ENCODE measurements at regions not wholly inside any gene's neighbourhood (a gene's known extent, or its start where the extent isn't known, plus 50 kb on each side); places are given as distances from the start of the nearest gene placed in this dataset.

DNA sequence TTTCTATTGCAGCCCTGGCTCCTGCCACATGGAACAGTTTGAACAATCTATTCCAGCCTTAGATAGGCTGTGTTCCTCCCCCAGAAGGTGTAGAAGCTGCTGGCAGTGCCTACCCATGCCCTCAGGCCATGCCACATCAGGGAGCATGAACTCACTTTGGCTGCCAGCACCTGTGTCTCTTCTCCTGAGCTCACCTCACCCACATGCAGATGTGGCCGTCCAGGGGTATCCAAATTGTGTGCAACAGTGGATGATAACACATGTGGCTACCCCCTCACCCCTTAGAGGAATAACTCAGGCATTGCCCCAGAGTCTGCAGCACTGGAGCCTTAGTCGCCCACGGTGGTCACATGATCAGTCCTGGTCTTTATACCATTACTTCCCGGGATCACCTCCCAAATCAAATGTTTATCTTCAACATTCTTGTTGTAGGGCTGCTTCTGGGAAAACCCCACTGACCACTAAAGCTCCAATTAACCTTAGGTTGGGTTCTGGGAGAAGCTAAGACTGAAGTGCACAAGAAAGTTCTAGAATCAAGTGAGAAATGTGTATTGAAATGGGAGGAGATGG, 110.4 kb downstream of the BANF2 start:
- Histone ChIP-seq H2AK5ac (ENCODE audit: insufficient read length, low read length) (no peak overlapping the region), H4K20me1 (ENCODE audit: control insufficient read depth, insufficient read depth, insufficient read length) (no peaks in the 10 kb centered on the region), H4K5ac (ENCODE audit: insufficient read length, low read depth, low read length) (no peak overlapping the region), H2BK15ac (ENCODE audit: low read depth, low read length) (no peak overlapping the region), H3K23ac (ENCODE audit: insufficient read length, low read depth, low read length) (no peak overlapping the region), H3K27ac (ENCODE audit: insufficient read length, low read depth, low read length) (no peak overlapping the region), H3K18ac (ENCODE audit: insufficient read length, low read depth, low read length) (no peak overlapping the region), H3K9ac (ENCODE audit: extremely low read depth, insufficient read length, low read length) (no peak overlapping the region), H2BK12ac (ENCODE audit: insufficient read length, low read depth, low read length) (no peak overlapping the region), H3K9me3 (ENCODE audit: control insufficient read depth, low read depth, low read length) (no peaks in the 10 kb centered on the region), H2BK5ac (ENCODE audit: insufficient read length, low read length) (no peak overlapping the region), H2BK120ac (ENCODE audit: low read depth, low read length, poor library complexity, severe bottlenecking) (no peak overlapping the region), H3K4me2 (ENCODE audit: insufficient read depth, insufficient read length, low read length) (no peak overlapping the region), H3K4me1 (ENCODE audit: insufficient read depth, low read length) (no peaks in the 10 kb centered on the region; the same call in 1 of the 2 replicates), H3K23me2 (ENCODE audit: insufficient read length, low read depth, low read length, poor library complexity, severe bottlenecking) (no peaks in the 10 kb centered on the region), H3K27me3 (ENCODE audit: insufficient read depth, low read length) (no peaks in the 10 kb centered on the region), H3K56ac (ENCODE audit: insufficient read length, low read depth, low read length) (no peak overlapping the region), H3T11ph (ENCODE audit: low read length) (no peak overlapping the region), H2BK20ac (ENCODE audit: low read depth, low read length, poor library complexity, severe bottlenecking) (no peak overlapping the region), H4K91ac (ENCODE audit: insufficient read length, low read depth, low read length) (no peak overlapping the region), H3K4ac (ENCODE audit: low read depth, low read length) (no peak overlapping the region), H3K79me1 (ENCODE audit: insufficient read depth, low read depth, low read length, poor library complexity, severe bottlenecking) (no peaks in the 10 kb centered on the region), H3K79me2 (ENCODE audit: insufficient read depth, low read length) (no peaks in the 10 kb centered on the region), H3K14ac (ENCODE audit: insufficient read depth, low read length) (no peak overlapping the region; the same call in 1 of the 2 replicates), H2AFZ (ENCODE audit: low read length) (no peak overlapping the region), H4K8ac (replicated peaks; ENCODE audit: insufficient read length, low read depth, low read length) (no peak overlapping the region)
- H3K36me3 Mint-ChIP-seq (ENCODE audit: insufficient read depth in 1 of 3, low read depth in 3 of 3), result peaks cover 0 to 1% (median 0%) of the 10 kb centered on the region in 3 experiments; a peak in 2 of 7 replicates
- no CpG with 5 or more reads among the region's 4 CpGs for WGBS (ENCODE audit: extremely low coverage, insufficient read length, low lambda C conversion rate)
- peaks cover 7 to 9% of the 10 kb centered on the region in 2 experiments for H3K4me1 Mint-ChIP-seq
- no peaks in the 10 kb centered on the region for H3K27me3 Mint-ChIP-seq (ENCODE audit: low read depth)
- H3K4me3 Mint-ChIP-seq, result no peak overlapping the region
- no peak for DNase-seq
- H3K27ac Mint-ChIP-seq, result peak overlapping the region in 1 of 3 experiments; percentile 38; a peak in 1 of 7 replicates
- TF ChIP-seq, protein P1, sequence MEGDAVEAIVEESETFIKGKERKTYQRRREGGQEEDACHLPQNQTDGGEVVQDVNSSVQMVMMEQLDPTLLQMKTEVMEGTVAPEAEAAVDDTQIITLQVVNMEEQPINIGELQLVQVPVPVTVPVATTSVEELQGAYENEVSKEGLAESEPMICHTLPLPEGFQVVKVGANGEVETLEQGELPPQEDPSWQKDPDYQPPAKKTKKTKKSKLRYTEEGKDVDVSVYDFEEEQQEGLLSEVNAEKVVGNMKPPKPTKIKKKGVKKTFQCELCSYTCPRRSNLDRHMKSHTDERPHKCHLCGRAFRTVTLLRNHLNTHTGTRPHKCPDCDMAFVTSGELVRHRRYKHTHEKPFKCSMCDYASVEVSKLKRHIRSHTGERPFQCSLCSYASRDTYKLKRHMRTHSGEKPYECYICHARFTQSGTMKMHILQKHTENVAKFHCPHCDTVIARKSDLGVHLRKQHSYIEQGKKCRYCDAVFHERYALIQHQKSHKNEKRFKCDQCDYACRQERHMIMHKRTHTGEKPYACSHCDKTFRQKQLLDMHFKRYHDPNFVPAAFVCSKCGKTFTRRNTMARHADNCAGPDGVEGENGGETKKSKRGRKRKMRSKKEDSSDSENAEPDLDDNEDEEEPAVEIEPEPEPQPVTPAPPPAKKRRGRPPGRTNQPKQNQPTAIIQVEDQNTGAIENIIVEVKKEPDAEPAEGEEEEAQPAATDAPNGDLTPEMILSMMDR (conservative IDR thresholded peaks at IDR 0.05), result no peak
- H3K9me3 Mint-ChIP-seq, result no peaks in the 10 kb centered on the region

All from H9 (cell line).